ENCODE measurements at regions not wholly inside any gene's neighbourhood (a gene's known extent, or its start where the extent isn't known, plus 50 kb on each side); places are given as distances from the start of the nearest gene placed in this dataset.

DNA sequence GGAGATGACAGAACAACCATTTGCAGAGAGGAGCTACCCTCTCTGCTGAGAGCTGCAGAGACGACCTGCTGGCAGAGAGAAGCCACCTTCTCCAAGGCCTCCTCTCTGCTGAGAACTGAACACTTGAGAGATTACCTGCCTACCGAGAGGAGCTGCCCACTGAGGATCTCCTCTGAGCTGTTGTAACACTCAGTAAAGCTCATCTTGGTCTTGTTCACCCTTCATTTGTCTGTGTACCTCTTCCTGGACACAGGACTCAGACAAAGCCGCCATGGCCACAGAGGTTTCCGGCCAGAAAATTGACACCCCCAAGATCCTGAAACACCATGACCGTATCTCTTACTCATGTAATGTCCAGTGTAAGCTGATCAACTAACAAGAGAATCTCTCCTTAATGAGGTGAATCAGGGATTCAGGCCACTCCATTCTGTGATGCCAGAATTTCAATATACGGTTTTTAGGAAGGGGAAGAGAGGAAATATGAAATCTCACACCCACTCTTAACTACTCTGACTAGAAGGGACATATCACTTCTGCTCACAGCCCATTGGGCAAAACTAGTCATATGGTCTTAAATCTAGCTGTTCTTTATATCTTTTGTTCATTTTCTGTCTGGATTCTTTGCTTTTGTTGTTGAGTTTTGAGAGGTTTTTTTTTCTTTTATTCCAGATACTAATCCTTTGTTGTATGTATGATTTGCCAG lies 83.8 kb downstream of the RHOU start:
- TF ChIP-seq, protein P1, sequence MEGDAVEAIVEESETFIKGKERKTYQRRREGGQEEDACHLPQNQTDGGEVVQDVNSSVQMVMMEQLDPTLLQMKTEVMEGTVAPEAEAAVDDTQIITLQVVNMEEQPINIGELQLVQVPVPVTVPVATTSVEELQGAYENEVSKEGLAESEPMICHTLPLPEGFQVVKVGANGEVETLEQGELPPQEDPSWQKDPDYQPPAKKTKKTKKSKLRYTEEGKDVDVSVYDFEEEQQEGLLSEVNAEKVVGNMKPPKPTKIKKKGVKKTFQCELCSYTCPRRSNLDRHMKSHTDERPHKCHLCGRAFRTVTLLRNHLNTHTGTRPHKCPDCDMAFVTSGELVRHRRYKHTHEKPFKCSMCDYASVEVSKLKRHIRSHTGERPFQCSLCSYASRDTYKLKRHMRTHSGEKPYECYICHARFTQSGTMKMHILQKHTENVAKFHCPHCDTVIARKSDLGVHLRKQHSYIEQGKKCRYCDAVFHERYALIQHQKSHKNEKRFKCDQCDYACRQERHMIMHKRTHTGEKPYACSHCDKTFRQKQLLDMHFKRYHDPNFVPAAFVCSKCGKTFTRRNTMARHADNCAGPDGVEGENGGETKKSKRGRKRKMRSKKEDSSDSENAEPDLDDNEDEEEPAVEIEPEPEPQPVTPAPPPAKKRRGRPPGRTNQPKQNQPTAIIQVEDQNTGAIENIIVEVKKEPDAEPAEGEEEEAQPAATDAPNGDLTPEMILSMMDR (IDR thresholded peaks at IDR 0.05), result no peak
- TF ChIP-seq POLR2AphosphoS5 (IDR thresholded peaks at IDR 0.05; ENCODE audit: low read depth, low read length), result no peak
- TF ChIP-seq, protein P2, sequence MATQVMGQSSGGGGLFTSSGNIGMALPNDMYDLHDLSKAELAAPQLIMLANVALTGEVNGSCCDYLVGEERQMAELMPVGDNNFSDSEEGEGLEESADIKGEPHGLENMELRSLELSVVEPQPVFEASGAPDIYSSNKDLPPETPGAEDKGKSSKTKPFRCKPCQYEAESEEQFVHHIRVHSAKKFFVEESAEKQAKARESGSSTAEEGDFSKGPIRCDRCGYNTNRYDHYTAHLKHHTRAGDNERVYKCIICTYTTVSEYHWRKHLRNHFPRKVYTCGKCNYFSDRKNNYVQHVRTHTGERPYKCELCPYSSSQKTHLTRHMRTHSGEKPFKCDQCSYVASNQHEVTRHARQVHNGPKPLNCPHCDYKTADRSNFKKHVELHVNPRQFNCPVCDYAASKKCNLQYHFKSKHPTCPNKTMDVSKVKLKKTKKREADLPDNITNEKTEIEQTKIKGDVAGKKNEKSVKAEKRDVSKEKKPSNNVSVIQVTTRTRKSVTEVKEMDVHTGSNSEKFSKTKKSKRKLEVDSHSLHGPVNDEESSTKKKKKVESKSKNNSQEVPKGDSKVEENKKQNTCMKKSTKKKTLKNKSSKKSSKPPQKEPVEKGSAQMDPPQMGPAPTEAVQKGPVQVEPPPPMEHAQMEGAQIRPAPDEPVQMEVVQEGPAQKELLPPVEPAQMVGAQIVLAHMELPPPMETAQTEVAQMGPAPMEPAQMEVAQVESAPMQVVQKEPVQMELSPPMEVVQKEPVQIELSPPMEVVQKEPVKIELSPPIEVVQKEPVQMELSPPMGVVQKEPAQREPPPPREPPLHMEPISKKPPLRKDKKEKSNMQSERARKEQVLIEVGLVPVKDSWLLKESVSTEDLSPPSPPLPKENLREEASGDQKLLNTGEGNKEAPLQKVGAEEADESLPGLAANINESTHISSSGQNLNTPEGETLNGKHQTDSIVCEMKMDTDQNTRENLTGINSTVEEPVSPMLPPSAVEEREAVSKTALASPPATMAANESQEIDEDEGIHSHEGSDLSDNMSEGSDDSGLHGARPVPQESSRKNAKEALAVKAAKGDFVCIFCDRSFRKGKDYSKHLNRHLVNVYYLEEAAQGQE (IDR thresholded peaks at IDR 0.05; ENCODE audit: insufficient read depth in 1 of 2, low read depth in 2 of 2, low read length in 1 of 2), result no peak

All from Panc1 (cell line).